ENCODE measurements at regions not wholly inside any gene's neighbourhood (a gene's known extent, or its start where the extent isn't known, plus 50 kb on each side); places are given as distances from the start of the nearest gene placed in this dataset.
"Not testable (repeated sequence)": the region's sequence is repeated elsewhere in the genome, so short reads cannot be mapped to it uniquely, and the experiment has no call there.

- DNase-seq: no peak
Measured at GRCh38 chr10:29823553-29824080, 188.8 kb upstream of the SVIL start.

- no peak for DNase-seq
Measured at GRCh38 chr10:29820890-29821461, 186.2 kb upstream of the SVIL start.

- DNase-seq: no peak
Measured at GRCh38 chr10:29816801-29817558, 182.2 kb upstream of the SVIL start.

DNA sequence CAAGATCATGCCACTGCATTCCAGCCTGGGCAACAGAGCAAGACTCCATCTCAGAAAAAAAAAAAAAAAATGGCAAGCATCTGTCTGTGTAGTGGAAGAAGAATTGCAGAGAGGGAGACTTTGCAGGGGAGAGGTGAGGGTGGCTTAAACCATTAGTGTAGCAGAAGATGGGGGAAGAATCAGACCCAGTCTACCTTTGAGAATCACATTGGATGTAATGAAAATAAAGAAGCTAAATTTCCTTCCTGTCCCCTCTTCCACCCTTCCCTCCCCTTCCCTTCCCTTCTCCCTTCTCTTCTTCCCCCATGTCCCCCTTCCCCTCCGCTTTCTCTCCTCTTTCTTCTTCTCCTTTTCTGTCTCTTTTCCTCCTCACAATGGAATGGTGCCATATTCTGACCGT, 180.8 kb upstream of the SVIL start:
- no peak for DNase-seq

- DNase-seq: no peak
Measured at GRCh38 chr10:29811751-29812427, 177.1 kb upstream of the SVIL start.

- DNase-seq: no peak
Measured at GRCh38 chr10:29810816-29811215, 176.0 kb upstream of the SVIL start.

DNA sequence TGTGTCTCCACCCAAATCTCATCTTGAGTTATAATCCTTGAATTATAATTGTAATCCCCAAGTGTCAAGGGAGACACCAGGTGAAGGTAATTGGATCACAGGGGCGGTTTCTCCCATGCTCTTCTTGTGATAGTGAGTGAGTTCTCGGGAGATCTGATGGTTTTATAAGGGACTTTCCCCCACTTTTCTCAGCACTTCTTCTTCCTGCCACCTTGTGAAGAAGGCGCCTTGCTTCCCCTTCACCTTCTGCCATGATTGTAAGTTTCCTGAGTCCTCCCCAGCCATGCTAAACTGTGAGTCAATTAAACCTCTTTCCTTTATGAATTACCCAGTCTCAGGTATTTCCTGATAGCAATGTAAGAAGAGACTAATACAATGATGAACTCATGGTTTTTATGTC, 175.5 kb upstream of the SVIL start:
- not testable (repeated sequence) for DNase-seq

- no peak for DNase-seq
Measured at GRCh38 chr10:29809383-29809782, 174.6 kb upstream of the SVIL start.

DNA sequence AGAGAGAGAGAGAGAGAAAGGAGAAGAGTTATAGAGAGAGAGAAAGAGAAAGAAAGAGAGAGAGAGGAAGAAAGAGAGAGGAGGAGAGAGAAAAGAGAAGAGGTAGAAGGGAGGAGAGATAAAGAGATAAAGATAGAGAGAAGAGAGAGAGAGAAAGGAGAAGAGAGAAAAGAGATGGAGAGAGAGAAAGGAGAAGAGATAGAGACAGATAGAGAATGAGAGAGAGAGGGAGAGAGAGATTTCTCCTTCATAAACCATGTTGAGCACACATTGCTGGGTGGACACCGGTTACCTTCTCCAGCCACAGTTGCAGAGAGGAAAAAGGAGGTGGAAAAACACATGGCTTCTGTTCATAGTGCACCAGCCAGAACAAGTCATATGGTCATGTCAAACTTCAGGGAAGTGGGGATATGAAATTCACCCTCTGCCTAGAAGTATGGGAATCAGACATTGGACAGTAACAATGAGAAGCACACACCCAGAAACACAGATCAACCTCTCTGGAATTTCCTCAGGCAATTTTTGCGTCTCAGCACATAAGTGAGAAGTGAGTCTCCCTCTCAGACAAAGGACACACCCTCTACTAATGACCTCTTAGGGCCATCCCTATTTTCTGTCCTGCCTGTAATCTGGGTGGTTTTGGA, 172.5 kb upstream of the SVIL start:
- no peak for DNase-seq

GRCh38 chr10:29806350-29806788, 171.6 kb upstream of the SVIL start:
- DNase-seq: no peak

- DNase-seq: no peak
Measured at GRCh38 chr10:29805134-29805723, 170.5 kb upstream of the SVIL start.

DNA sequence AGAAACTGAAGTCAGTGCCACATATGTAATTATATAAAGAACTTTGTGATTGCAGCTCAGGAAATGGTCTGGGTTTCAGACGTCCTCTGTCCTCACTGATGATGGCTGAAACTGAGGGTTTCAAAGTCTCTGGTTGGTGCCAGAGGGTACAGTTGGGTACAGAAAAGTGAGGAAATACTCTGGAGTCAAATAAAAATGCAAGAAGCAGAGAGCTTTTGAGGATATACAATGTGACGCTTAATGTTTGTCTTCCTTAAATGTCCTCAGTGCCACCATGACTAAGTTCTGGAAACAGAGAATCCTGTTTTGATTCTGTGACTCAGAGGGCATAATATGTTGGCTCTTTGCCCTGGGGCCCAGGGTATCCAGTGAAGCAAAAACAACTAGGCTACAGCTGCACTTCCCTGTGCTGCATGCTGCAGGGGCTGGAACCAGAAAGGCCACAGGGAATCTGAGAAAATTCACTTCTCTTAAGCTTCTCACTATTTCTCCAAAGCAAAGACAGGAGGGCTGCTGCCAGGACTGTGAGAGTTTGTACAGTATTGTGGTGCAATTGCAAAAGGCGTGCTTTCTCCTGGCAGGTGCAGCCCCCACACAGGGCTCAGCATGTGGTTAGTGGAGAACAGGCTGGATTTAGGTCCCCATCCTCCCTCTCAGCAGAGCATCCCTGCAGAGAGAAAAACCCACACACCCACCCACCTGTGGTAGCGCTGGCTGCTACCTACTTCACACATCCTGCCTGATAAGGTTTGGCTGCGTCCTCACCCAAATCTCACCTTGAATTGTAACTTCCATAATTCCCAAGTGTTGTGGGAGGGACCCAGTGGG, 169.5 kb upstream of the SVIL start:
- DNase-seq: no peak

DNA sequence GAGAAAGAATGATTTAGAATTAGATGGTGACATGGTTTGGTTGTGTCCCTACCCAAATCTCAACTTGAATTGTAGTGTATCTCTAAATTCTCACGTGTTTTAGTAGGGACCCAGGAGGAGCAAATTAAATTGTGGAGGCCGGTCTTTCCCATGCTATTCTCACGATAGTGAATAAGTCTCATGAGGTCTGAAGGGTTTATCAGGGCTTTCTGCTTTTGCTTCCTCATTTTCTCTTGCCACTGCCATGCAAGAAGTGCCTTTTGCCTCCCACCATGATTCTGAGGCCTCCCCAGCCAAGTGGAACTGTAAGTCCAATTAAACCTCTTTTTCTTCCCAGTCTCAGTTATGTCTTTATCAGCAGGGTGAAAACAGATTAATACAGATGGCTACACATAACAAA, 167.4 kb upstream of the SVIL start:
- DNase-seq: no peak

- no peak for DNase-seq
Measured at GRCh38 chr10:29798921-29799690, 164.3 kb upstream of the SVIL start.

DNA sequence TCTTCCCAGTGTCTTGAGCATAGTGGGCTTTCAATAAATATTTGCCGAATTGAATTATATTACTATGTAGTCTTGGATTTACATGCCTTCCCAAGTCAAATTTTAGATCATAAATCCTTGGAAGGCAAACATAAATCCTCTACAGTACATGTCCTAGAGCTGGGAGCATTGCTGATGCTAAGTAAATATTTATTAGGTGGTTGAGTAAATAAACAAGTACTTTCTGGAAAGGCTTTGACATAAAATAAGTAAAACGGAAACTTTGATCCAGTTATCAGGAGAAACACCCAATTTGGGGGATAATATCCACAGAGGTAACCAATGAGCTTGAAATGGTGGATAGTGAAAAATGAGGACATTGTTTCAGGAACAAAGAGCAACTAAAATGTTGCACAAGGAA, 162.8 kb upstream of the SVIL start:
- DNase-seq: no peak

GRCh38 chr10:29795850-29796249, 161.1 kb upstream of the SVIL start:
- DNase-seq: no peak

GRCh38 chr10:29794776-29795611, 160.2 kb upstream of the SVIL start:
- DNase-seq: no peak

DNA sequence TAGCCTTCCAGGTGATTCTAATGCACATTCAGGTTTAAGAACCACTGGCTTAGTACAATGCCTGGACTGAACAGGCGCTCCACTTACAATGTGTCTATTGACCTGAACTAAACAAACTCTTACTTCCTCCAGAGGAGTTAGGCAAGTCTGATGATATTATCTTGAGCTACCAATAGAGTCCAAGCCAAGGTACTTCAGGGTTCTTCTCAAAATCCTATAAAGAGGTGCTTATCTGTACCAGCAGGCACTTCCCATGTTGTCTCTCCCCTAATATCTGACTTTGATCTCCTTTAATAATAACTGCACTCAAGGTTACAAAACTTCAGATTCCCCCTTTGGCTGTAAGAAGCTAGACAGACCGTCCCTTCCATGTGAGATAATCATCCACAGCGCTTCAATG, 157.0 kb upstream of the SVIL start:
- DNase-seq: no peak

- DNase-seq: no peak
Measured at GRCh38 chr10:29790207-29790606, 155.4 kb upstream of the SVIL start.

GRCh38 chr10:29788113-29788512, 153.3 kb upstream of the SVIL start:
- no peak for DNase-seq

All from T-helper 9 cell (primary cell).